ENCODE measurements at regions not wholly inside any gene's neighbourhood (a gene's known extent, or its start where the extent isn't known, plus 50 kb on each side); places are given as distances from the start of the nearest gene placed in this dataset.

DNA sequence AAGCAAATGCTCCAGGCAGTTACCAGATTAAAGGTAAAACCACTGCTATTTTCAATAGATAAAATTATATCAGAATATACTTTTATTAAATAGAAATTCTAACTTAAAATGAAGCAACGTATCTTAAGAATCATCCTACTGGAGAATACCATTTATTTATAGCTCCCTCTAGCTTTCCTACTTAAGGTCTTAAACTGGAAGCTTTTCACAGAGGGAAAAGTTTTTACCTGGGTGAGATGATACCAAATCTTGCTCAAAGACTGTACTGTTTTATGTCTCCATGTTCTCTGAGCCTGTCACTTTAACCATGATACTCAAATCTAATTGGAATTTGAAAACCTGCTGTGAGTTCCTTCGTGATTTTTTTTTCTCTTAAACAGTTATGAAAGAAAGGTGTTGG is 291.8 kb downstream of the AASDHPPT start:
- Histone ChIP-seq H3K4me3 (no peak overlapping the region), H3K9me3 (no peaks in the 10 kb centered on the region), H3K27me3 (ENCODE audit: low read depth) (no peaks in the 10 kb centered on the region), H3K4me1 (no peaks in the 10 kb centered on the region; the same call in 1 of the 2 replicates), H3K36me3 (replicated peaks) (no peaks in the 10 kb centered on the region)
- in situ Hi-C loops (cut with MboI; ENCODE audit: low sequenced_read_pairs) = no loop called here
- no peak for DNase-seq (ENCODE audit: low spot score in 2 of 2)

DNA sequence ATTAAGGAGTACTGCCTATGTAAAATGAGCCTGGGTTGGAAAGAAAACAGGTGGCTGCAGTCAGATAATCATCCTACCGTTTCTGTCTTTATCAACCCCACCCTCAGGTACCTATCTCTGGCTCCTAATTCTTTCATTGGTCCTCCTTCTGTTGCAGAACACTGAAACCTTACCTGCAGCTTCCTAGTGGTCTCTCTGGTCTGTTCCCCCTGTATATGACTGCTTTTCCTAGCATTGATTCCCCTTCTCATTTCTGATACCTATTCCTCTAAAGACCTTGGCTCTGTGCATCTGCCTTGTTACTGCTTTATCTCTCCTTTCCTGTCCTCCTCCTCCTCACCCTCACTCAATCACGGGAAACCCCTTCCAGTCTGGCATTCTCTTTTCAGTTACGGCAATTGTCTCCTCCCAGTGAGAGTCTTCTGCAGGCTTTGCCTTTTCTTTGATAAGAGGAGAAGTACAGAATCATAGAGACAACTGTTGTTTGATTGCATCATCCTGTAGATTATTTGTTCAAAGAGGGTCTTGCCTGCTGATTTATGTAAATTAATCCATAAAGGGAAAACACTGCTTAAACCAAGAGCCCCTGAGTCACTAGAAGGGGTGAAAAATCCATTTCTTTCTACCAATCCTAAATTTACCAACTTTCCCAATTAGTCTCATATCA is 301.2 kb downstream of the AASDHPPT start:
- H3K9me3 ChIP-seq = no peaks in the 10 kb centered on the region
- H3K36me3 ChIP-seq (replicated peaks) = no peaks in the 10 kb centered on the region
- H3K27me3 ChIP-seq (ENCODE audit: low read depth) = no peaks in the 10 kb centered on the region
- in situ Hi-C loops (cut with MboI; ENCODE audit: low sequenced_read_pairs) = no loop called here
- DNase-seq (ENCODE audit: low spot score in 2 of 2) = no peak
- no peaks in the 10 kb centered on the region for H3K4me1 ChIP-seq
- no peak overlapping the region for H3K4me3 ChIP-seq

DNA sequence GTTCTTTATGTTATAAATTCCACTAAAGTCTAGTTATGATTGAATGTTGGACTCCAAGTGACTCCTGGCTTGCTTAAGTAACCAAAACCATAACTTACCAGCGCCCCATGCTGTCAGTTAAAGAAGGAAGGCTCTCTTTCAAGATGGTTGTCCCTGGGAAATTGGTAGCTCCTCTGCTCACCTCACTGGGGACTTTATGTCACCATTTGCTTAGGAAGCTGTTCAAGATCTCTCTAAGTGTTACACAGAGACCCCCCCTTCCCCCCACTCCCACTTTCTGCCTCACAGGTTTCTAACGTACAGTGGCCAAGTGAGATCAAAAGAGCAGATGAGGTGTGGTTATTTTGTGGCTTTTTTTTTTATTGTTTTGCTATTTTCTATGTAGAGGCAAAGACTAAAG is 301.8 kb downstream of the AASDHPPT start:
- Histone ChIP-seq H3K36me3 (replicated peaks) (no peaks in the 10 kb centered on the region), H3K4me1 (no peaks in the 10 kb centered on the region), H3K27me3 (ENCODE audit: low read depth) (no peaks in the 10 kb centered on the region), H3K9me3 (no peaks in the 10 kb centered on the region), H3K4me3 (no peak overlapping the region)
- no peak for DNase-seq (ENCODE audit: low spot score in 2 of 2)
- in situ Hi-C loops (cut with MboI; ENCODE audit: low sequenced_read_pairs) = no loop called here

DNA sequence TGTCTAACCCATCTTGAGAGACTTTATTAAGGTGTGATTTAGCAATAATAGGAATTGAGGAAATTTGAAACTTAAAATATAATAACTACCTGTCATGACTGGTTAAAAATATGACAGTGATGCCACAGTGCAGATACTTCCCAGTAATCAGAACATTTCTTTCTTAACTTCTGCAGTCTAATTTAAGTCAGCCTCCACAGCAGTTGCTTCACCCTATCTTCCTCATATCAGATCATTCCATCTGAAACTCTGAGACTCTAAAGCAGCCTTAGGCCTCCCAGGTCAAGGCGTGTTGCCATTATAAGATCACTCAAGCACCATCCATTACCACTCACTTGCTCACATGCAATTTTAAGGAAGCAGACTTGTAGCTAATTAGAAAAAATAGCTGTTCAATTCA is 302.2 kb downstream of the AASDHPPT start:
- in situ Hi-C loops (cut with MboI; ENCODE audit: low sequenced_read_pairs) = no loop called here
- no peaks in the 10 kb centered on the region for H3K9me3 ChIP-seq

DNA sequence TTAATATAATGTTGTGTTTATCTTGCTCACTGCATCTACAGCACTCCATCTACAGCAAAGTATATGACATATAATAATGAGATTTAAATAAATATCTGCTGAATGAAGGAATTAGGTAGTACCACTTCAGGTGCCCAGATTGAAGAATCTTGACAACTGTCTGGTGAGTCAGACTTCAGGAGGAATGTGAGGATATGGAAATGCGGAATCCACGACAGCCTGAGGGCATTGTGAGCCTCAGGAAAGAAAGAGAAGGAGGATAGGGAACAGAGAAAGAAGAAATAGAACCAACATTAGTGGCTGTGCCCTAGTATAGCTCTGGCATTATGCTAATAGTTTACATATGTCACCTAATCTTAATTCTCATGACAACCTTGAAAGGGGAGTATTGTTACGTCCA is 304.4 kb downstream of the AASDHPPT start:
- DNase-seq (ENCODE audit: low spot score in 2 of 2) = no peak
- in situ Hi-C loops (cut with MboI; ENCODE audit: low sequenced_read_pairs) = no loop called here
- H3K9me3 ChIP-seq = no peaks in the 10 kb centered on the region

More for the DNA sequence above, 302.2 kb downstream of the AASDHPPT start:
- DNase-seq (ENCODE audit: low spot score in 2 of 2) = no peak
- Histone ChIP-seq H3K4me1 (no peaks in the 10 kb centered on the region), H3K4me3 (no peak overlapping the region), H3K27me3 (ENCODE audit: low read depth) (no peaks in the 10 kb centered on the region), H3K36me3 (replicated peaks) (no peaks in the 10 kb centered on the region)

DNA sequence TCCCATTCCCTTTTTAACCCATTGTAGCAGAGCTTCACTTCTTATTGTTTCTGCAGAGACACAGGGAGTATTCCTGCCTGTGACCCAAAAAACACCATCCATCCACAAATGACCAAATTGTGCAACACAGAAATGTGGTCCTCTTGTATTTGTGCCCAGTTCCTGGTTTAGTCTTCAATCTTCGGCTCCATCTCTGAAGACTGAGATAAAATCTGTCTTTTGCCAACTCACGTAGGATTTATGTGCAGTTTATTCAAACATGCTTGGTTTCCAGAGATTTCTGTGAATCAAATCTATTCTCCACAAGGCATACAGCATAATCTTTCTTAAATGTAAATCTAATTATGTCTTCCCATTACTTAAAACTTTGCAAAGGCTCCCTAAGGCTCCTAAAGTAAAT is 307.0 kb downstream of the AASDHPPT start:
- Histone ChIP-seq H3K36me3 (replicated peaks) (no peaks in the 10 kb centered on the region), H3K4me3 (no peak overlapping the region), H3K4me1 (no peaks in the 10 kb centered on the region), H3K9me3 (no peaks in the 10 kb centered on the region), H3K27me3 (ENCODE audit: low read depth) (no peaks in the 10 kb centered on the region)
- in situ Hi-C loops (cut with MboI; ENCODE audit: low sequenced_read_pairs) = no loop called here
- DNase-seq (ENCODE audit: low spot score in 2 of 2) = no peak

More for the DNA sequence above, 304.4 kb downstream of the AASDHPPT start:
- Histone ChIP-seq H3K27me3 (ENCODE audit: low read depth) (no peaks in the 10 kb centered on the region), H3K4me3 (no peak overlapping the region), H3K4me1 (no peaks in the 10 kb centered on the region), H3K36me3 (replicated peaks) (no peaks in the 10 kb centered on the region)

DNA sequence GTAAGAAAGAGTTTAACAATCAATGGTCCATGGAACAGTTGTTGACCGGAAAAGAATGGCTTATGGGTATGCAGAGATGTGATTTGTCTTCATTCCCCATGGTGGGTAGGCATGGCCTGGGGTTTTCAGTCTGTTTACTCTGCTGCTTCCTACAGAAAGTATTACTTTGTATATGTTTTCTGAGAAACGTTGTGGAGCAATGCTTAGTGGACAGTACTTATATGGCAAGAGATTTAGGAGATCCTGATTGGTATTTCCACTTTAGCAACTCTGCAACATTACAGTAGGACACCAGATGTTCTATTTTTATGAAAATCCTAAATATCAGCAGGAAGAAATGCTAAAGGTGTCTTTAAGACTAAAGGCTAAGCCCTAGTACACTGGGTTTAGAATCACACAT is 309.1 kb downstream of the AASDHPPT start:
- H3K36me3 ChIP-seq (replicated peaks) = no peaks in the 10 kb centered on the region
- no peaks in the 10 kb centered on the region for H3K27me3 ChIP-seq (ENCODE audit: low read depth)
- no peaks in the 10 kb centered on the region for H3K9me3 ChIP-seq
- DNase-seq (ENCODE audit: low spot score in 2 of 2) = no peak
- in situ Hi-C loops (cut with MboI; ENCODE audit: low sequenced_read_pairs) = no loop called here
- no peaks in the 10 kb centered on the region for H3K4me1 ChIP-seq
- H3K4me3 ChIP-seq = no peak overlapping the region

DNA sequence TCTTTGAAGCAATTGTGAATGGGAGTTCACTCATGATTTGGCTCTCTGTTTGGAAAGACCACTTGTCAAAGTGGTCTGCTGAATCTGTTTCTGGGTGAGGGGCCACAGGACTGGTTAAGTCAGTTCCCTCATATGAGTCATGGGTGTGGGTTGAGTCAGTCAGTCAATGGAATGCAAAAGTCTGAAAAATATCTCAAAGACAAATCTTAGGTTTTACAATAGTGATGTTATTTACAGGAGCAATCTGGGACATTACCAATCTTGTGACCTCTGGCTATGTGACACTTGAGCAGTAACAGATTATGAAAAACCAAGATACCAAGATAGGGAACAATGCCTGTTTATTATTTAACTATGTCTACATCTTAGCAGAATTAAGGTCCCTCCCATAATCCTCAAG is 311.6 kb downstream of the AASDHPPT start:
- no peaks in the 10 kb centered on the region for H3K27me3 ChIP-seq (ENCODE audit: low read depth)
- no peak for DNase-seq (ENCODE audit: low spot score in 2 of 2)
- no peaks in the 10 kb centered on the region; the same call in 1 of the 2 replicates for H3K9me3 ChIP-seq
- H3K4me1 ChIP-seq = no peaks in the 10 kb centered on the region
- H3K36me3 ChIP-seq (replicated peaks) = no peaks in the 10 kb centered on the region
- in situ Hi-C loops (cut with MboI; ENCODE audit: low sequenced_read_pairs) = no loop called here
- H3K4me3 ChIP-seq = no peak overlapping the region

DNA sequence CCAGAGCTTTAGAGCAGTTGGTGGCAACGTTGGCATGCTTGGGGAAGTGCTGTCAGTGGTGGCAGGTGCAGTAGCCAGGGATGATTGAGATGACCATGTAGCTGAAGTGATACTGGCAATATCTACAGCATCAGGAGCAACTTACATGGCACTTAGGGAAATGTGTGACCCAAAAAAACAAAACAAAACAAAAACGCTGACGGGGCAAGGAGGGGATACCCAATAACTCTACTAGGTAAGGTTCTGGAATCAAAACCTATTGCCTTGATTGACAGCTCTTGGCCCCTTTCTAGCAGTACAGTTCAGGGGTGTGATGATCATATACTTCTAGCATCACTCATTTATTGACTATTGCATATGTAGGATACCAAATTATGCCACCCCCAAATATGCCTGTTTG is 312.6 kb downstream of the AASDHPPT start:
- no peak overlapping the region for H3K4me3 ChIP-seq
- no peaks in the 10 kb centered on the region for H3K36me3 ChIP-seq (replicated peaks)
- no peaks in the 10 kb centered on the region for H3K27me3 ChIP-seq (ENCODE audit: low read depth)
- DNase-seq (ENCODE audit: low spot score in 2 of 2) = no peak
- H3K4me1 ChIP-seq = no peaks in the 10 kb centered on the region
- in situ Hi-C loops (cut with MboI; ENCODE audit: low sequenced_read_pairs) = no loop called here
- H3K9me3 ChIP-seq = no peaks in the 10 kb centered on the region; the same call in 1 of the 2 replicates

DNA sequence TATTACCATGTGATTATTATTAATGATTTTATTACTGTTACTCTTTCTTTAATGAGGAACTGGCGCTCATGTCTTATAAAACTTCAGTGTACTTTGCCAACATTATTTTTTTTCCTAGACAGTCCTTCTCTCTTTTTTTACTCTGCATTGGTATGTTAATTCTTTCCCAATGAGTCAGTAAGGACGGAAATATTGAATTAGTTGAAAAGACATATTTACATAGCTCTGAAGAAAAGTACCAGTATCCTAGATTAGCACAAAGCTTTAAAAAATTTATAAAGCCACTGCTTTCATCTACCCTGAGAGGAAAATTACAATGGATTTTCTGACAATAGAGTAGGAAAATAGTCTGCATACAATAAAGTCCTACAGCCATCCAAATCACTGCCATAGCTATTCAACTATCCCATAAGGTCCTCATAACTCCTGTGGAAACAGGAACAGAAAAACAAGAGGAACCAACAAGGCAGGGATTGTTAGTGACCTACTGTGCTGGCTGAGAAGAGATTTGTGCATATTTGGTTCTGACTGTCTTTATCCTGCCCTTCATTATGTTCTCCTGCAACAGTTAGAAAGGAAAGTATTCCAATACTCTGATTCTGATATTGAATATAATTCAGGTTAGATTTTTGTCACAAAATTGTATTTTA is 314.4 kb downstream of the AASDHPPT start:
- no peaks in the 10 kb centered on the region for H3K4me1 ChIP-seq
- no peaks in the 10 kb centered on the region for H3K36me3 ChIP-seq (replicated peaks)
- no peaks in the 10 kb centered on the region for H3K27me3 ChIP-seq (ENCODE audit: low read depth)
- H3K9me3 ChIP-seq = no peaks in the 10 kb centered on the region; the same call in 1 of the 2 replicates
- peak in 1 of 2 experiments; percentile 3 for DNase-seq (ENCODE audit: low spot score in 2 of 2)
- no peak overlapping the region for H3K4me3 ChIP-seq
- in situ Hi-C loops (cut with MboI; ENCODE audit: low sequenced_read_pairs) = no loop called here

DNA sequence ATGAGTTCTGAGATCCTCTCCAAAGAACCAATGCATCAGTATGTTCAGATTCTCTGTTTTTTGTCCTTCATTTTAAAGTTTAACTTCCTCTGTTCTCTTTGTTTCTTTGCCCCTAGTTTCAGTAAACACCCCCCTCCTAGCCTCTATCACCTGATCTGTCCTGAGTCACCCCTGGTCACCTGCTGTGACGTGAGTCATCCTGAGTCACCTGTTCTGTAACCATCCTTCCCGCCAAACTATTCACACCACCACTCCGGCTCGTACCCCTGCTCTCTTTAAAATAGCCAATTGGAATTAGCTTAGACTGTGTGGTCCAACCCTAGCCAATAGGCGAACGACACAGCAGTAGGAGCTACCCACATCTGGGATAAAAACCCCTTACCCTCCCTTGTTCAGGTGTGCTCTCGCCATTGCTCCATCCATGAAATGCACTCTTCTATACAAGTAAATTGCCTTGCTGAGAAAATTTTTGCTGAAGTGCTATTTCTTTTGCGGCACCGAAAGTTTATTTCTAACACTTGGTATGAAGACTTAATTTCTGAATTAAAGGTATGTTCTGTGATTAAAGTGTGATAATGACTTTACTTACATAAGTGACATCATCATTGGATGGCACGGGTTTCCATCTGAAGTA is 318.4 kb downstream of the AASDHPPT start:
- no peak for DNase-seq (ENCODE audit: low spot score in 2 of 2)
- Histone ChIP-seq H3K4me1 (no peaks in the 10 kb centered on the region), H3K27me3 (ENCODE audit: low read depth) (no peaks in the 10 kb centered on the region), H3K36me3 (replicated peaks) (no peaks in the 10 kb centered on the region), H3K4me3 (no peak overlapping the region), H3K9me3 (no peaks in the 10 kb centered on the region; the same call in 1 of the 2 replicates)
- in situ Hi-C loops (cut with MboI; ENCODE audit: low sequenced_read_pairs) = no loop called here

DNA sequence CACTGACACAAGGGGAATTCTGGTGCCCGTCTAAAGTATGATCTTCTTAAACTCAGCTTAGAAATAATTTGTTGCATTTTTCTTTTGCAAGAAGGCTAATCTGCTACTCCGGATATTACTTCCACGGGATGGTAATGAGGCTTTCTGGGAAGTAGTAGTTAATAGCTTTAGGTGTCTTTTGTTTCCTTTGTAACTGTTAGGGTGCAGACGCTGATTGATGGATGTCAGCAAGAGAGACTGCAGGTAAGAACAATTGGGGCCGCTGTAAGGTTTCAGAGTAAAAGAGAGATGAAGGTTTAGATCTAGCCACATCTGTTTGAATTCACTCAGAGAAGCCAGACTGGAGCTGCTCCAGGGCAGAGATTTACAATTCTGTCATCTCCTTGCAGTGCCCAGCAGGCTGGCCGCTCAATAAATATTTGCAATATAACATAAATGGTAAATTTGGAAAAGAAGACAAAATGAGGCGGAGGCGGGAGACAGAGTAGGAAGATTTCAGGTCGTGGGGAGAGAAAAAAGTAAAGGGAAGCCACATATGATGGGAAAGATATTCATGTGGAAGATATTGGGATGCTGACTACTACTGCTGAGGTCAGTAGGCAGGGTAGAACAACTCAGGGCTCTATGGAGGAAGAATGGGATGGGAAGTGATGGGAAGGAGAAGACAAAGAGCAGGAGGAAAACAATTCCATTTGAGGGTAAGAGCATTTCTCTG is 320.5 kb downstream of the AASDHPPT start:
- Histone ChIP-seq H3K4me1 (no peaks in the 10 kb centered on the region), H3K27me3 (ENCODE audit: low read depth) (no peaks in the 10 kb centered on the region), H3K9me3 (no peaks in the 10 kb centered on the region), H3K36me3 (replicated peaks) (no peaks in the 10 kb centered on the region), H3K4me3 (no peak overlapping the region)
- in situ Hi-C loops (cut with MboI; ENCODE audit: low sequenced_read_pairs) = no loop called here
- DNase-seq (ENCODE audit: low spot score in 2 of 2) = no peak

DNA sequence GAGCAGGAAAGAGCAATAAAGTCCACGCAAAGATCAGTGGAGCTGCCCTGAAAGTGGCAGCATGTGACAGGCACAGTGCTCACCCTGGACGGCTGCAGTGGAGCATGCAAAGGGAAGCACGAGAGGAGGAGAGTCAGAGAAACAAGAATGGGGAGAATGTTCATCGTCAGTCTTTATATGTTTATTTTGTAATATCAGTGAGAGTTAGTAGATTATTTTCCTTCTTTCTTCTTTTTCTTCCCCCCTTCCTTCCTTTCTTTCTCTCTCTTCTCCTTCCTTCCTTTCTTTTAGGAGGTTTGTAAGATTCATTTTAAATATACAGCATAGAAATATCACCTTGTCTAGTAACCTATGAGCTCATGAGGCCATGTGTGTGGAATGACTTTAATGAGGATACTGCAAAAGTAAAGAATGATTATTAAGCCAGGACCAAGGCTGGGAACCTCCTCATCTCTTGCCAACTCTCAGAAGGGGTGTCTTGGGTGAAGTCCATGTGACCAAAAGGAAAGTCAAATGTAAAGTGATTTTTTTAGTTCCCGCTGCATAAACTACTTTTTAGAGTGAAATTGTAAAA is 321.1 kb downstream of the AASDHPPT start:
- no peaks in the 10 kb centered on the region for H3K27me3 ChIP-seq (ENCODE audit: low read depth)
- H3K4me1 ChIP-seq = no peaks in the 10 kb centered on the region
- in situ Hi-C loops (cut with MboI; ENCODE audit: low sequenced_read_pairs) = no loop called here
- H3K36me3 ChIP-seq (replicated peaks) = no peaks in the 10 kb centered on the region
- no peak for DNase-seq (ENCODE audit: low spot score in 2 of 2)
- H3K9me3 ChIP-seq = no peaks in the 10 kb centered on the region
- H3K4me3 ChIP-seq = no peak overlapping the region

Measured in HAP-1 (cell line).